ENCODE measurements at regions not wholly inside any gene's neighbourhood (a gene's known extent, or its start where the extent isn't known, plus 50 kb on each side); places are given as distances from the start of the nearest gene placed in this dataset.

GRCh38 chr1:30325085-30325935 is 398.1 kb downstream of the MATN1 start:
- DNase-seq: no peak
- H3K27me3 Mint-ChIP-seq (ENCODE audit: low read depth): peaks cover 7% of the 10 kb centered on the region
- ATAC-seq (replicated peaks in 1 of 2): no peak
- H3K4me1 Mint-ChIP-seq (ENCODE audit: low read depth): no peaks in the 10 kb centered on the region
- no peaks in the 10 kb centered on the region for H3K9me3 Mint-ChIP-seq
- no peak overlapping the region for H3K27ac Mint-ChIP-seq
- H3K4me3 Mint-ChIP-seq: no peak overlapping the region
- no peaks in the 10 kb centered on the region for H3K36me3 Mint-ChIP-seq (ENCODE audit: insufficient read depth in 2 of 2)

- H3K9me3 Mint-ChIP-seq: no peaks in the 10 kb centered on the region
- H3K4me3 Mint-ChIP-seq: no peak overlapping the region
- H3K36me3 Mint-ChIP-seq (ENCODE audit: insufficient read depth in 2 of 2): no peaks in the 10 kb centered on the region
- no peaks in the 10 kb centered on the region for H3K4me1 Mint-ChIP-seq (ENCODE audit: low read depth)
- no peak for ATAC-seq (replicated peaks in 1 of 2)
- peaks cover 7% of the 10 kb centered on the region for H3K27me3 Mint-ChIP-seq (ENCODE audit: low read depth)
- DNase-seq: no peak
- no peak overlapping the region for H3K27ac Mint-ChIP-seq
These were observed 398.9 kb downstream of the MATN1 start for GRCh38 chr1:30324251-30325084.

- Mint-ChIP-seq H3K4me1 (ENCODE audit: low read depth) (no peaks in the 10 kb centered on the region), H3K4me3 (no peak overlapping the region), H3K36me3 (ENCODE audit: insufficient read depth in 2 of 2) (no peaks in the 10 kb centered on the region), H3K27me3 (ENCODE audit: low read depth) (peaks cover 7% of the 10 kb centered on the region), H3K27ac (no peak overlapping the region), H3K9me3 (no peaks in the 10 kb centered on the region)
- DNase-seq (no peak), ATAC-seq (replicated peaks in 1 of 2) (no peak)
These were observed 399.5 kb downstream of the MATN1 start for GRCh38 chr1:30323841-30324240.

GRCh38 chr1:30323352-30323751 is 400.0 kb downstream of the MATN1 start:
- H3K4me1 Mint-ChIP-seq (ENCODE audit: low read depth): no peaks in the 10 kb centered on the region
- no peaks in the 10 kb centered on the region for H3K36me3 Mint-ChIP-seq (ENCODE audit: insufficient read depth in 2 of 2)
- peaks cover 7% of the 10 kb centered on the region for H3K27me3 Mint-ChIP-seq (ENCODE audit: low read depth)
- no peak overlapping the region for H3K27ac Mint-ChIP-seq
- no peak overlapping the region for H3K4me3 Mint-ChIP-seq
- no peak for DNase-seq
- H3K9me3 Mint-ChIP-seq: no peaks in the 10 kb centered on the region
- no peak for ATAC-seq (replicated peaks in 1 of 2)

- no peak for DNase-seq
- Mint-ChIP-seq H3K4me1 (ENCODE audit: low read depth) (no peaks in the 10 kb centered on the region), H3K4me3 (no peak overlapping the region), H3K27me3 (ENCODE audit: low read depth) (peaks cover 7% of the 10 kb centered on the region), H3K9me3 (no peaks in the 10 kb centered on the region), H3K36me3 (ENCODE audit: insufficient read depth in 2 of 2) (no peaks in the 10 kb centered on the region), H3K27ac (no peak overlapping the region)
- ATAC-seq (replicated peaks in 1 of 2): no peak
These were observed 400.5 kb downstream of the MATN1 start for GRCh38 chr1:30322859-30323257.

- Mint-ChIP-seq H3K4me1 (ENCODE audit: low read depth) (no peaks in the 10 kb centered on the region), H3K27ac (no peak overlapping the region), H3K27me3 (ENCODE audit: low read depth) (peaks cover 7% of the 10 kb centered on the region), H3K36me3 (ENCODE audit: insufficient read depth in 2 of 2) (no peaks in the 10 kb centered on the region), H3K9me3 (no peaks in the 10 kb centered on the region), H3K4me3 (no peak overlapping the region)
- DNase-seq: no peak
- ATAC-seq (replicated peaks in 1 of 2): no peak
These were observed 401.2 kb downstream of the MATN1 start for GRCh38 chr1:30321996-30322858.

- Mint-ChIP-seq H3K36me3 (ENCODE audit: insufficient read depth in 2 of 2) (no peaks in the 10 kb centered on the region), H3K4me3 (no peak overlapping the region), H3K9me3 (no peaks in the 10 kb centered on the region), H3K27ac (no peak overlapping the region), H3K27me3 (ENCODE audit: low read depth) (peaks cover 8% of the 10 kb centered on the region), H3K4me1 (ENCODE audit: low read depth) (no peaks in the 10 kb centered on the region)
- ATAC-seq (replicated peaks in 1 of 2): no peak
- no peak for DNase-seq
These were observed 402.0 kb downstream of the MATN1 start for GRCh38 chr1:30321246-30321910.

GRCh38 chr1:30320581-30320890 is 402.8 kb downstream of the MATN1 start:
- no peak overlapping the region for H3K4me3 Mint-ChIP-seq
- ATAC-seq (replicated peaks in 1 of 2): no peak
- no peak for DNase-seq
- no peaks in the 10 kb centered on the region for H3K9me3 Mint-ChIP-seq
- no peak overlapping the region for H3K27ac Mint-ChIP-seq
- H3K36me3 Mint-ChIP-seq (ENCODE audit: insufficient read depth in 2 of 2): no peaks in the 10 kb centered on the region
- peaks cover 16% of the 10 kb centered on the region for H3K27me3 Mint-ChIP-seq (ENCODE audit: low read depth)
- no peaks in the 10 kb centered on the region for H3K4me1 Mint-ChIP-seq (ENCODE audit: low read depth)

GRCh38 chr1:30319765-30320580 is 403.4 kb downstream of the MATN1 start:
- H3K9me3 Mint-ChIP-seq: no peaks in the 10 kb centered on the region
- H3K36me3 Mint-ChIP-seq (ENCODE audit: insufficient read depth in 2 of 2): no peaks in the 10 kb centered on the region
- H3K27me3 Mint-ChIP-seq (ENCODE audit: low read depth): peaks cover 17% of the 10 kb centered on the region
- H3K27ac Mint-ChIP-seq: no peak overlapping the region
- no peak for DNase-seq
- no peak overlapping the region for H3K4me3 Mint-ChIP-seq
- no peak for ATAC-seq (replicated peaks in 1 of 2)
- H3K4me1 Mint-ChIP-seq (ENCODE audit: low read depth): no peaks in the 10 kb centered on the region

GRCh38 chr1:30318864-30319718 is 404.3 kb downstream of the MATN1 start:
- no peaks in the 10 kb centered on the region for H3K4me1 Mint-ChIP-seq (ENCODE audit: low read depth)
- H3K36me3 Mint-ChIP-seq (ENCODE audit: insufficient read depth in 2 of 2): no peaks in the 10 kb centered on the region
- peaks cover 17% of the 10 kb centered on the region for H3K27me3 Mint-ChIP-seq (ENCODE audit: low read depth)
- no peak overlapping the region for H3K27ac Mint-ChIP-seq
- ATAC-seq (replicated peaks in 1 of 2) (no peak), DNase-seq (no peak)
- H3K4me3 Mint-ChIP-seq: no peak overlapping the region
- H3K9me3 Mint-ChIP-seq: no peaks in the 10 kb centered on the region

GRCh38 chr1:30318413-30318812 is 405.0 kb downstream of the MATN1 start:
- no peaks in the 10 kb centered on the region for H3K9me3 Mint-ChIP-seq
- H3K4me1 Mint-ChIP-seq (ENCODE audit: low read depth): no peaks in the 10 kb centered on the region
- H3K36me3 Mint-ChIP-seq (ENCODE audit: insufficient read depth in 2 of 2): no peaks in the 10 kb centered on the region
- ATAC-seq (replicated peaks in 1 of 2): no peak
- DNase-seq: no peak
- H3K27me3 Mint-ChIP-seq (ENCODE audit: low read depth): peaks cover 17% of the 10 kb centered on the region
- H3K4me3 Mint-ChIP-seq: no peak overlapping the region
- H3K27ac Mint-ChIP-seq: no peak overlapping the region

Measured in activated T-cell treated with anti-CD3 and anti-CD28 coated beads, Interleukin-2, amount 50 U/mL, for 72 hours (primary cell).